IMR-90 (cell line): ENCODE measurements at regions not wholly inside any gene's neighbourhood (a gene's known extent, or its start where the extent isn't known, plus 50 kb on each side); places are given as distances from the start of the nearest gene placed in this dataset.

Source experiments
- ATAC-seq: fragments of 200-7000 bp; cut with Tn5 transposase; 2 replicates; pipeline ENCODE4 v1.9.1; 2020; ENCODE audit warnings: low read depth, mild to moderate bottlenecking, moderate library complexity
- BruUV-seq: library from RNA; stranded (reverse); fragments of 400-500 nt; replicated peaks from 2 replicates; lab custom pipeline; 2021; lab: Mats Ljungman, UMichigan
- CTCF ChIA-PET: fragments of 300-600 bp; formaldehyde crosslinking; extraction: SDS; loops from one replicate; lab custom pipeline; 2021; ENCODE audit warnings: antibody characterized with exemption; lab: Yijun Ruan, JAX
- POLR2A ChIA-PET: fragments of 300-600 bp; sonication (Branson Sonifier 250); formaldehyde crosslinking; loops from one replicate; lab custom pipeline; 2022; ENCODE audit warnings: antibody characterized with exemption; ENCODE audit not compliant: unreplicated experiment; lab: Charles Lee
- DNase-seq: peaks from one replicate; pipeline ENCODE4 v3.0.0; 2013
- H2AFZ ChIP-seq: replicated peaks from 2 replicates; pipeline ENCODE3; 2013; ENCODE audit warnings: low read length, mild to moderate bottlenecking; ENCODE audit not compliant: poor library complexity
- H2AK5ac ChIP-seq: 2 replicates; pipeline ENCODE4 v1.6.1; 2013; ENCODE audit warnings: low read depth, low read length, inconsistent platforms
- H2AK9ac ChIP-seq: replicated peaks from 2 replicates; pipeline ENCODE3; 2013; ENCODE audit warnings: mild to moderate bottlenecking, low read depth, low read length, moderate library complexity; ENCODE audit not compliant: poor library complexity
- H2BK120ac ChIP-seq: 2 replicates; pipeline ENCODE4 v1.6.1; 2013; ENCODE audit warnings: low read depth, low read length, inconsistent platforms
- H2BK15ac ChIP-seq: 3 replicates; pipeline ENCODE4 v1.6.1; 2013; ENCODE audit warnings: low read depth, low read length, inconsistent platforms
- H2BK20ac ChIP-seq: 2 replicates; pipeline ENCODE4 v1.6.1; 2013; ENCODE audit warnings: low read depth, mild to moderate bottlenecking, inconsistent platforms, low read length, moderate library complexity
- H2BK5ac ChIP-seq: 2 replicates; pipeline ENCODE4 v1.6.1; 2013; ENCODE audit warnings: mild to moderate bottlenecking, low read depth, low read length, inconsistent platforms; ENCODE audit not compliant: poor library complexity, severe bottlenecking
- H3K14ac ChIP-seq: replicated peaks from 2 replicates; pipeline ENCODE4 v1.6.1; 2013; ENCODE audit warnings: low read depth, low read length, inconsistent platforms
- H3K18ac ChIP-seq: 2 replicates; pipeline ENCODE4 v1.6.1; 2013; ENCODE audit warnings: low read depth, low read length, control low read depth
- H3K23ac ChIP-seq: 2 replicates; pipeline ENCODE4 v1.6.1; 2013; ENCODE audit warnings: low read depth, low read length, inconsistent platforms
- H3K27ac ChIP-seq: 2 replicates; pipeline ENCODE4 v1.5.1; 2013; ENCODE audit warnings: mild to moderate bottlenecking, control low read depth, low read length; ENCODE audit not compliant: insufficient read depth
- H3K27me3 ChIP-seq: 2 replicates; pipeline ENCODE4 v1.6.1; 2013; ENCODE audit warnings: low read length; ENCODE audit not compliant: control insufficient read depth, insufficient read depth
- H3K36me3 ChIP-seq: 2 replicates; pipeline ENCODE4 v1.6.1; 2013; ENCODE audit warnings: low read length, mixed read lengths; ENCODE audit not compliant: control insufficient read depth, insufficient read depth
- H3K4ac ChIP-seq: 2 replicates; pipeline ENCODE4 v1.6.1; 2013; ENCODE audit warnings: low read depth, low read length, inconsistent platforms
- H3K4me1 ChIP-seq: 2 replicates; pipeline ENCODE4 v1.6.1; 2013; ENCODE audit warnings: low read length, mixed read lengths; ENCODE audit not compliant: control insufficient read depth, insufficient read depth
- H3K4me2 ChIP-seq: 2 replicates; pipeline ENCODE4 v1.6.1; 2013; ENCODE audit warnings: low read depth, mild to moderate bottlenecking, control low read depth, low read length, moderate library complexity
- H3K4me3 ChIP-seq: 2 replicates; pipeline ENCODE4 v1.5.1; 2013; ENCODE audit warnings: low read depth, mild to moderate bottlenecking, control low read depth, low read length, moderate library complexity; ENCODE audit not compliant: insufficient read depth
- H3K56ac ChIP-seq: 2 replicates; pipeline ENCODE4 v1.6.1; 2013; ENCODE audit warnings: low read length, inconsistent platforms; ENCODE audit not compliant: insufficient read depth; ENCODE audit errors: extremely low read depth
- H3K79me1 ChIP-seq, 2 experiments: 2 replicates each; pipeline ENCODE4 v1.6.1; 2013; ENCODE audit warnings: low read length in 2 of 2, inconsistent platforms in 1 of 2, low read depth in 1 of 2
- H3K9ac ChIP-seq: 2 replicates; pipeline ENCODE4 v1.6.1; 2013; ENCODE audit warnings: low read depth, low read length, control low read depth
- H3K9me1 ChIP-seq: 2 replicates; pipeline ENCODE4 v1.6.1; 2013; ENCODE audit warnings: low read length, inconsistent platforms; ENCODE audit not compliant: insufficient read depth
- H3K9me3 ChIP-seq: 2 replicates; pipeline ENCODE4 v1.6.1; 2013; ENCODE audit warnings: low read length; ENCODE audit not compliant: control insufficient read depth, insufficient read depth
- H4K20me1 ChIP-seq: 2 replicates; pipeline ENCODE4 v1.6.1; 2013; ENCODE audit warnings: low read length, inconsistent platforms; ENCODE audit not compliant: insufficient read depth
- H4K5ac ChIP-seq: 2 replicates; pipeline ENCODE4 v1.6.1; 2013; ENCODE audit warnings: mild to moderate bottlenecking, low read depth, low read length, control low read depth
- H4K8ac ChIP-seq, 2 experiments: 2 replicates each; pipeline ENCODE4 v1.6.1; 2013; ENCODE audit warnings: low read depth in 2 of 2, low read length in 2 of 2, control low read depth in 1 of 2, inconsistent platforms in 1 of 2
- H4K91ac ChIP-seq: 2 replicates; pipeline ENCODE4 v1.6.1; 2013; ENCODE audit warnings: low read depth, low read length, inconsistent platforms; ENCODE audit not compliant: insufficient read depth
- BHLHE40 ChIP-seq: fragments of 150-350 bp; IDR thresholded peaks from 2 replicates; pipeline ENCODE4 v1.6.1; 2016; ENCODE audit warnings: mild to moderate bottlenecking, low read depth, low read length
- CEBPB ChIP-seq: IDR thresholded peaks from 2 replicates; pipeline ENCODE4 v1.6.1; 2012; ENCODE audit warnings: low read depth, low read length, improper control_type of control experiment
- CHD1 ChIP-seq: IDR thresholded peaks from 2 replicates; pipeline ENCODE4 v1.6.1; 2012; ENCODE audit warnings: low read depth, low read length, improper control_type of control experiment
- CTCF ChIP-seq: conservative IDR thresholded peaks from 2 replicates; pipeline ENCODE4 v1.5.1; 2012; ENCODE audit warnings: mild to moderate bottlenecking, low read depth, low read length, improper control_type of control experiment
- FOS ChIP-seq: fragments of 150-350 bp; IDR thresholded peaks from 2 replicates; pipeline ENCODE4 v1.6.1; 2016; ENCODE audit warnings: low read depth, low read length
- MAZ ChIP-seq: IDR thresholded peaks from 2 replicates; pipeline ENCODE4 v1.6.1; 2012; ENCODE audit warnings: low read depth, mild to moderate bottlenecking, low read length, improper control_type of control experiment, moderate library complexity, borderline replicate concordance
- MXI1 ChIP-seq: IDR thresholded peaks from 2 replicates; pipeline ENCODE4 v1.6.1; 2012; ENCODE audit warnings: low read depth, mild to moderate bottlenecking, low read length, moderate library complexity, borderline replicate concordance
- NFE2L2 ChIP-seq: fragments of 150-350 bp; IDR thresholded peaks from 2 replicates; pipeline ENCODE4 v1.6.1; 2016; ENCODE audit warnings: low read depth, mild to moderate bottlenecking, low read length
- POLR2A ChIP-seq: IDR thresholded peaks from 2 replicates; pipeline ENCODE4 v1.6.1; 2012; ENCODE audit warnings: mild to moderate bottlenecking, low read depth, low read length
- RAD21 ChIP-seq: IDR thresholded peaks from 2 replicates; pipeline ENCODE4 v1.6.1; 2012; ENCODE audit warnings: low read length, improper control_type of control experiment
- RFX5 ChIP-seq: IDR thresholded peaks from 2 replicates; pipeline ENCODE4 v1.8.0; 2012; ENCODE audit warnings: low read depth, mild to moderate bottlenecking, low read length, moderate library complexity
- USF2 ChIP-seq: fragments of 150-350 bp; IDR thresholded peaks from 2 replicates; pipeline ENCODE4 v1.6.1; 2017; ENCODE audit warnings: mild to moderate bottlenecking, antibody characterized with exemption, low read length, low read depth
- WGBS, 2 experiments: methylation state at CpG; one replicate each; pipeline versions ENCODE4 v1.1.5 to v1.1.7; 2013; ENCODE audit warnings: missing lambda C conversion rate in 2 of 2; ENCODE audit not compliant: insufficient read length in 1 of 2; ENCODE audit errors: extremely low coverage in 2 of 2; 5-methylcytosine and 5-hydroxymethylcytosine counted together
- dilution Hi-C: fragments of 300-500 bp; cut with HindIII; formaldehyde crosslinking; loops from one replicate; pipeline ENCODE4 v1.14.3; 2018; ENCODE audit warnings: low sequenced_read_pairs; ENCODE audit not compliant: unreplicated experiment
- in situ Hi-C: fragments of 300-500 bp; cut with MboI; formaldehyde crosslinking; loops from 3 replicates; pipeline ENCODE4 v1.14.3; 2019; ENCODE audit warnings: low sequenced_read_pairs, inconsistent platforms, mixed read lengths
- intact Hi-C: fragments of 100-400 bp; cut with micrococcal nuclease; formaldehyde crosslinking; loops from 2 replicates; pipeline ENCODE4 v1.10.0; 2022

- H2AK9ac ChIP-seq: no peak overlapping the region
- WGBS, 2 experiments: 20% methylated on average over 1 of the region's 1 CpG; no CpG with 5 or more reads in 1 of the 2 experiments
- no peak for TF ChIP-seq CTCF
- no peak for TF ChIP-seq CEBPB
- no peak for TF ChIP-seq BHLHE40
- TF ChIP-seq POLR2A: no peak
- TF ChIP-seq MAZ: no peak
- no peak for TF ChIP-seq USF2
- no peak for TF ChIP-seq CHD1
- no peak for TF ChIP-seq MXI1
- TF ChIP-seq NFE2L2: no peak
- TF ChIP-seq FOS: no peak
- TF ChIP-seq RAD21: no peak
- TF ChIP-seq RFX5: no peak
- H3K4ac ChIP-seq: no peak overlapping the region
- H2AFZ ChIP-seq: no peak overlapping the region
- H3K18ac ChIP-seq: no peak overlapping the region
- H3K9me3 ChIP-seq: peaks cover 8% of the 10 kb centered on the region
- H2BK20ac ChIP-seq: no peak overlapping the region
- H4K8ac ChIP-seq: no peak overlapping the region
- BruUV-seq: no TSS peak
- no peak overlapping the region for H2BK15ac ChIP-seq
- ATAC-seq (no peak), DNase-seq (no peak)
- H3K36me3 ChIP-seq: no peaks in the 10 kb centered on the region
- no peaks in the 10 kb centered on the region for H4K20me1 ChIP-seq
- in situ Hi-C loops: no loop called here
- H3K4me1 ChIP-seq: no peaks in the 10 kb centered on the region
- H3K79me1 ChIP-seq: no peaks in the 10 kb centered on the region
- H3K4me2 ChIP-seq: no peak overlapping the region
- H3K9me1 ChIP-seq: no peaks in the 10 kb centered on the region
- no peak overlapping the region for H2AK5ac ChIP-seq
- H2BK5ac ChIP-seq: no peak overlapping the region
- no peak overlapping the region for H3K27ac ChIP-seq
- no peak overlapping the region for H3K23ac ChIP-seq
- CTCF ChIA-PET: no interaction called here
- no peaks in the 10 kb centered on the region for H3K27me3 ChIP-seq
- H3K56ac ChIP-seq: no peak overlapping the region
- POLR2A ChIA-PET: no interaction called here
- intact Hi-C loops: no loop called here
- H4K5ac ChIP-seq: no peak overlapping the region
- no peak overlapping the region for H4K91ac ChIP-seq
- H3K14ac ChIP-seq: no peak overlapping the region
- H3K4me3 ChIP-seq: no peak overlapping the region
- H2BK120ac ChIP-seq: no peak overlapping the region
- dilution Hi-C loops: no loop called here
- H3K9ac ChIP-seq: no peak overlapping the region
Observed at GRCh38 chr1:105437847-105438246, 1618.6 kb upstream of the PRMT6 start.
